Endothelial cell of umbilical vein (primary cell): ENCODE measurements at regions not wholly inside any gene's neighbourhood (a gene's known extent, or its start where the extent isn't known, plus 50 kb on each side); places are given as distances from the start of the nearest gene placed in this dataset.

Experiments used
- BruUV-seq: library from RNA; stranded (reverse); fragments of 400-500 nt; replicated peaks from 2 replicates; lab custom pipeline; 2021; lab: Mats Ljungman, UMichigan
- CTCF ChIA-PET: fragments of 300-600, 350-600 bp; sonication (Branson Sonifier 250); formaldehyde crosslinking; loops from one replicate; lab custom pipeline; 2021; ENCODE audit warnings: antibody characterized with exemption, inconsistent platforms; lab: Charles Lee
- POLR2A ChIA-PET: fragments of 300-600, 350-600 bp; sonication (Branson Sonifier 250); formaldehyde crosslinking; loops from one replicate; lab custom pipeline; 2021; ENCODE audit warnings: antibody characterized with exemption, inconsistent platforms; lab: Charles Lee
- DNase-seq: peaks from one replicate; pipeline ENCODE4 v3.0.0-alpha.2; 2011; ENCODE audit warnings: low read depth, low spot score
- FAIRE-seq: peaks from 2 replicates; lab custom pipeline; 2011; peaks lifted over from hg19 to GRCh38; lab: Jason Lieb, UNC
- H2AFZ ChIP-seq: 2 replicates; pipeline ENCODE4 v1.6.0; 2012; ENCODE audit warnings: low read depth, low read length, control low read depth, inconsistent platforms
- H3K27ac ChIP-seq: 2 replicates; pipeline ENCODE4 v1.5.1; 2011; ENCODE audit warnings: low read depth, mild to moderate bottlenecking, control low read depth, low read length, moderate library complexity; ENCODE audit not compliant: insufficient read depth
- H3K27me3 ChIP-seq, 2 experiments: 2 replicates each; pipeline versions ENCODE4 v1.6.0 to v1.6.1; 2011; ENCODE audit warnings: low read length in 2 of 2, mixed read lengths in 1 of 2; ENCODE audit not compliant: control insufficient read depth in 2 of 2, insufficient read depth in 2 of 2
- H3K36me3 ChIP-seq, 2 experiments: 2 replicates in 1 of 2; 3 replicates in 1 of 2; pipeline ENCODE4 v1.5.1; 2011; ENCODE audit warnings: low read length in 2 of 2, mild to moderate bottlenecking in 1 of 2, moderate library complexity in 1 of 2; ENCODE audit not compliant: control insufficient read depth in 2 of 2, insufficient read depth in 2 of 2; ENCODE audit errors: extremely low read depth in 1 of 2
- H3K4me1 ChIP-seq: 3 replicates; pipeline ENCODE4 v1.5.1; 2011; ENCODE audit warnings: mild to moderate bottlenecking, low read length; ENCODE audit not compliant: control insufficient read depth, insufficient read depth; ENCODE audit errors: extremely low read depth
- H3K4me2 ChIP-seq: 2 replicates; pipeline ENCODE4 v1.6.1; 2011; ENCODE audit warnings: low read length, control low read depth, mixed read lengths; ENCODE audit not compliant: insufficient read depth
- H3K4me3 ChIP-seq, 3 experiments: fragments of 200-600 bp in 1 of 3; sonication (generic), shearing (Covaris generic) in 1 of 3; replicated peaks in 1 of 3; 2 replicates each; pipeline ENCODE4 v1.5.1; 2011 to 2016; ENCODE audit warnings: control low read depth in 3 of 3, low read length in 3 of 3, mild to moderate bottlenecking in 2 of 3, inconsistent platforms in 1 of 3, low read depth in 1 of 3, moderate library complexity in 1 of 3; ENCODE audit not compliant: insufficient read depth in 1 of 3
- H3K79me2 ChIP-seq: 2 replicates; pipeline ENCODE4 v1.6.0; 2012; ENCODE audit warnings: low read length, inconsistent platforms; ENCODE audit not compliant: control insufficient read depth, insufficient read depth
- H3K9ac ChIP-seq: replicated peaks from 2 replicates; pipeline ENCODE3; 2011; ENCODE audit warnings: low read length, control low read depth; ENCODE audit not compliant: insufficient read depth; ENCODE audit errors: extremely low read depth
- H3K9me1 ChIP-seq: replicated peaks from 3 replicates; pipeline ENCODE4 v1.6.0; 2011; ENCODE audit warnings: mild to moderate bottlenecking, low read length; ENCODE audit not compliant: control insufficient read depth, insufficient read depth; ENCODE audit errors: extremely low read depth
- H3K9me3 ChIP-seq: replicated peaks from 2 replicates; pipeline ENCODE4 v1.5.1; 2012; ENCODE audit warnings: low read length, inconsistent platforms; ENCODE audit not compliant: control insufficient read depth, insufficient read depth
- H4K20me1 ChIP-seq: replicated peaks from 2 replicates; pipeline ENCODE3; 2011; ENCODE audit warnings: mild to moderate bottlenecking, low read length; ENCODE audit not compliant: control insufficient read depth, insufficient read depth; ENCODE audit errors: extremely low read depth
- CTCF ChIP-seq, 2 donors: IDR thresholded peaks; 1 replicate in 1 of 2; 2 replicates in 1 of 2; pipeline ENCODE4 v1.5.1; 2011; ENCODE audit warnings: low read length in 2 of 2, mild to moderate bottlenecking in 2 of 2, moderate library complexity in 2 of 2, control low read depth in 1 of 2, inconsistent platforms in 1 of 2, low read depth in 1 of 2; ENCODE audit not compliant: insufficient read depth in 1 of 2; ENCODE audit errors: extremely low read depth in 1 of 2
- EZH2 ChIP-seq: IDR thresholded peaks from 2 replicates; pipeline ENCODE4 v1.6.1; 2012; ENCODE audit warnings: borderline replicate concordance, low read depth, mild to moderate bottlenecking, moderate library complexity, low read length, inconsistent platforms; ENCODE audit not compliant: severe bottlenecking
- FOS ChIP-seq: IDR thresholded peaks from 2 replicates; pipeline ENCODE4 v1.6.1; 2011; ENCODE audit warnings: mild to moderate bottlenecking, low read length, moderate library complexity, borderline replicate concordance; ENCODE audit not compliant: insufficient read depth
- GATA2 ChIP-seq: IDR thresholded peaks from 2 replicates; pipeline ENCODE4 v1.7.0; 2011; ENCODE audit warnings: low read depth, mild to moderate bottlenecking, moderate library complexity, mixed read lengths, low read length; ENCODE audit not compliant: insufficient read length, insufficient read depth
- JUN ChIP-seq: IDR thresholded peaks from 2 replicates; pipeline ENCODE4 v1.6.1; 2011; ENCODE audit warnings: borderline replicate concordance, low read depth; ENCODE audit not compliant: insufficient read length, insufficient read depth
- MAX ChIP-seq: IDR thresholded peaks from 2 replicates; pipeline ENCODE4 v1.6.1; 2011; ENCODE audit not compliant: insufficient read depth, insufficient read length
- MYC ChIP-seq: IDR thresholded peaks from one replicate; pipeline ENCODE4 v1.6.1; 2011; ENCODE audit warnings: mild to moderate bottlenecking, low read depth, low read length
- POLR2A ChIP-seq: IDR thresholded peaks from 2 replicates; pipeline ENCODE4 v1.6.1; 2012; ENCODE audit warnings: low read depth, mild to moderate bottlenecking, control low read depth, low read length
- POLR2AphosphoS5 ChIP-seq: IDR thresholded peaks from 2 replicates; pipeline ENCODE4 v1.6.1; 2012; ENCODE audit warnings: low read depth, mild to moderate bottlenecking, control low read depth, low read length, moderate library complexity; ENCODE audit not compliant: insufficient read depth
- dilution Hi-C: fragments of 300-500 bp; cut with MboI; formaldehyde crosslinking; loops from one replicate; pipeline ENCODE4 v1.15.0; 2019; ENCODE audit warnings: low sequenced_read_pairs; ENCODE audit not compliant: extremely low pct_ligation_motif_present
- intact Hi-C: fragments of 100-400 bp; cut with micrococcal nuclease; formaldehyde crosslinking; loops from one replicate; pipeline ENCODE4 v1.10.0; 2022

- Histone ChIP-seq H3K9me1 (no peaks in the 10 kb centered on the region), H4K20me1 (no peaks in the 10 kb centered on the region), H3K27me3 (no peaks in the 10 kb centered on the region), H3K9me3 (no peaks in the 10 kb centered on the region), H3K79me2 (no peaks in the 10 kb centered on the region), H3K27ac (no peak overlapping the region), H2AFZ (no peak overlapping the region), H3K4me1 (no peaks in the 10 kb centered on the region), H3K9ac (no peak overlapping the region), H3K4me3 (no peak overlapping the region), H3K36me3 (no peaks in the 10 kb centered on the region), H3K4me2 (no peak overlapping the region)
- ChIA-PET CTCF (no interaction called here), POLR2A (no interaction called here)
- no peak for DNase-seq
- intact Hi-C loops (no loop called here), dilution Hi-C loops (no loop called here)
- no TSS peak for BruUV-seq
- TF ChIP-seq POLR2AphosphoS5 = no peak
- TF ChIP-seq MYC = no peak
- no peak for TF ChIP-seq POLR2A
- FAIRE-seq = no peak
These were observed 106.3 kb upstream of the GPC1 start for GRCh38 chr2:240329116-240329665.

GRCh38 chr2:240329778-240330177 is 105.7 kb upstream of the GPC1 start:
- TF ChIP-seq MYC (no peak), JUN (no peak), POLR2AphosphoS5 (no peak), EZH2 (no peak), FOS (no peak), CTCF (IDR thresholded peaks at IDR 0.05; ENCODE audit: extremely low read depth in 1 of 2, insufficient read depth in 1 of 2, low read depth in 1 of 2, low read length in 2 of 2) (no peak), MAX (no peak), GATA2 (no peak), POLR2A (no peak)
- no peak for DNase-seq
- H3K79me2 ChIP-seq = no peaks in the 10 kb centered on the region
- H3K4me1 ChIP-seq = no peaks in the 10 kb centered on the region
- no TSS peak for BruUV-seq
- H3K36me3 ChIP-seq = no peaks in the 10 kb centered on the region
- H3K9ac ChIP-seq = no peak overlapping the region
- CTCF ChIA-PET = no interaction called here
- POLR2A ChIA-PET = no interaction called here
- H3K9me1 ChIP-seq = no peaks in the 10 kb centered on the region
- no peak overlapping the region for H2AFZ ChIP-seq
- dilution Hi-C loops = no loop called here
- no peaks in the 10 kb centered on the region for H3K27me3 ChIP-seq
- no peak overlapping the region for H3K27ac ChIP-seq
- no peaks in the 10 kb centered on the region for H3K9me3 ChIP-seq
- H3K4me2 ChIP-seq = no peak overlapping the region
- no peak for FAIRE-seq
- H3K4me3 ChIP-seq = no peak overlapping the region
- no peaks in the 10 kb centered on the region for H4K20me1 ChIP-seq
- intact Hi-C loops = no loop called here
